HCT116 (cell line): ENCODE measurements at regions not wholly inside any gene's neighbourhood (a gene's known extent, or its start where the extent isn't known, plus 50 kb on each side); places are given as distances from the start of the nearest gene placed in this dataset.

Experiments
- ATAC-seq: fragments of 200-7000 bp; cut with Tn5 transposase; 2 replicates; pipeline ENCODE4 v1.9.1; 2020; ENCODE audit warnings: mild to moderate bottlenecking, moderate library complexity
- BruUV-seq: library from RNA; stranded (reverse); fragments of 400-500 nt; replicated peaks from 2 replicates; lab custom pipeline; 2021; lab: Mats Ljungman, UMichigan
- CTCF ChIA-PET: fragments of 300-600 bp; sonication (Branson Sonifier 250); formaldehyde crosslinking; loops from one replicate; lab custom pipeline; 2021; ENCODE audit warnings: antibody characterized with exemption; lab: Charles Lee
- POLR2A ChIA-PET: fragments of 300-600, 350-600 bp; sonication (Branson Sonifier 250); formaldehyde crosslinking; loops from one replicate; lab custom pipeline; 2021; ENCODE audit warnings: antibody characterized with exemption; lab: Charles Lee
- RAD21 ChIA-PET, 2 experiments: fragments of 300-600 bp; sonication (Branson Sonifier 250); formaldehyde crosslinking; loops; one replicate each; lab custom pipeline; 2023; ENCODE audit warnings: low total read pairs in 2 of 2; ENCODE audit not compliant: uncharacterized antibody in 2 of 2, unreplicated experiment in 2 of 2, low non-redundant PET in 1 of 2; lab: Charles Lee
- DNase-seq: peaks from one replicate; pipeline ENCODE4 v3.0.0-alpha.2; 2010; ENCODE audit warnings: low read depth, low spot score
- H2AFZ ChIP-seq: fragments of 200-600 bp; shearing (Covaris generic), sonication (generic); 2 replicates; pipeline ENCODE4 v1.6.1; 2017; ENCODE audit warnings: low read depth, mixed run types, mixed read lengths, antibody characterized with exemption, low read length; ENCODE audit not compliant: poor library complexity, severe bottlenecking
- H3K27ac ChIP-seq: 2 replicates; pipeline ENCODE4 v1.5.1; 2012; ENCODE audit warnings: low read depth, low read length
- H3K27me3 ChIP-seq: fragments of 200-600 bp; sonication (generic); 2 replicates; pipeline ENCODE4 v1.6.1; 2016; ENCODE audit warnings: mixed run types, low read length, mixed read lengths; ENCODE audit not compliant: insufficient read depth
- H3K36me3 ChIP-seq, 2 experiments: fragments of 200-500 bp in 1 of 2; fragments of 200-600 bp in 1 of 2; sonication (Bioruptor generic) in 1 of 2; sonication (generic) in 1 of 2; 2 replicates each; pipeline versions ENCODE4 v1.5.1 to v1.6.1; 2014 to 2016; ENCODE audit warnings: low read length in 2 of 2, inconsistent platforms in 1 of 2, mixed read lengths in 1 of 2, mixed run types in 1 of 2; ENCODE audit not compliant: insufficient read depth in 2 of 2, control insufficient read depth in 1 of 2
- H3K4me1 ChIP-seq, 2 experiments: fragments of 200-600 bp in 1 of 2; sonication (generic) in 1 of 2; 2 replicates each; pipeline versions ENCODE4 v1.5.1 to v1.6.1; 2012 to 2017; ENCODE audit warnings: low read length in 2 of 2, inconsistent platforms in 1 of 2, mild to moderate bottlenecking in 1 of 2, mixed read lengths in 1 of 2, mixed run types in 1 of 2, moderate library complexity in 1 of 2; ENCODE audit not compliant: insufficient read depth in 2 of 2, control insufficient read depth in 1 of 2
- H3K4me2 ChIP-seq: fragments of 200-600 bp; sonication (generic); 2 replicates; pipeline ENCODE4 v1.6.1; 2017; ENCODE audit warnings: mixed run types, low read length, mixed read lengths
- H3K4me3 ChIP-seq, 2 experiments: fragments of 200-600 bp in 1 of 2; sonication (generic) in 1 of 2; replicated peaks in 1 of 2; 2 replicates each; pipeline ENCODE4 v1.5.1; 2011 to 2016; ENCODE audit warnings: low read length in 2 of 2, control low read depth in 1 of 2, low read depth in 1 of 2, mild to moderate bottlenecking in 1 of 2, mixed read lengths in 1 of 2, mixed run types in 1 of 2
- H3K79me2 ChIP-seq: fragments of 200-600 bp; sonication (generic); 2 replicates; pipeline ENCODE4 v1.6.1; 2017; ENCODE audit warnings: mild to moderate bottlenecking, mixed run types, low read length, moderate library complexity, mixed read lengths; ENCODE audit not compliant: insufficient read depth
- H3K9ac ChIP-seq: fragments of 200-600 bp; sonication (generic); 2 replicates; pipeline ENCODE4 v1.6.1; 2016; ENCODE audit warnings: low read length, mixed read lengths
- H3K9me2 ChIP-seq: fragments of 200-600 bp; sonication (generic), shearing (Covaris generic); 2 replicates; pipeline ENCODE4 v1.6.1; 2017; ENCODE audit warnings: mixed run types, mild to moderate bottlenecking, moderate library complexity; ENCODE audit not compliant: insufficient read depth
- H3K9me3 ChIP-seq, 2 experiments: fragments of 200-500 bp in 1 of 2; fragments of 200-600 bp in 1 of 2; sonication (Bioruptor generic) in 1 of 2; sonication (generic) in 1 of 2; 2 replicates each; pipeline ENCODE4 v1.6.1; 2014 to 2017; ENCODE audit warnings: low read length in 2 of 2, mixed read lengths in 2 of 2, inconsistent platforms in 1 of 2, low read depth in 1 of 2, mild to moderate bottlenecking in 1 of 2, mixed run types in 1 of 2, moderate library complexity in 1 of 2; ENCODE audit not compliant: control insufficient read depth in 1 of 2, insufficient read depth in 1 of 2
- H4K20me1 ChIP-seq: fragments of 200-600 bp; sonication (generic), shearing (Covaris generic); 2 replicates; pipeline ENCODE4 v1.6.1; 2017; ENCODE audit warnings: mixed run types, mild to moderate bottlenecking, moderate library complexity; ENCODE audit not compliant: insufficient read depth
- ATF3 ChIP-seq: IDR thresholded peaks from 2 replicates; pipeline ENCODE4 v1.6.1; 2012
- CBX3 ChIP-seq: IDR thresholded peaks from 2 replicates; pipeline ENCODE4 v1.6.1; 2012; ENCODE audit warnings: low read depth
- EGR1 ChIP-seq: IDR thresholded peaks from 2 replicates; pipeline ENCODE4 v1.6.1; 2012; ENCODE audit warnings: low read depth
- EZH2 ChIP-seq: fragments of 200-600 bp; sonication (generic); IDR thresholded peaks from 2 replicates; pipeline ENCODE4 v1.6.1; 2017; ENCODE audit warnings: antibody characterized with exemption, mixed run types
- EZH2phosphoT487 ChIP-seq: fragments of 200-600 bp; IDR thresholded peaks from 2 replicates; pipeline ENCODE4 v1.6.1; 2018; ENCODE audit warnings: antibody characterized with exemption, borderline replicate concordance
- FOSL1 ChIP-seq: IDR thresholded peaks from 2 replicates; pipeline ENCODE4 v1.6.1; 2012; ENCODE audit warnings: low read depth
- MAX ChIP-seq: IDR thresholded peaks from 2 replicates; pipeline ENCODE4 v1.6.1; 2012
- POLR2AphosphoS5 ChIP-seq: IDR thresholded peaks from 2 replicates; pipeline ENCODE4 v1.6.1; 2011; ENCODE audit warnings: mild to moderate bottlenecking, low read depth, low read length, moderate library complexity
- RAD21 ChIP-seq: IDR thresholded peaks from 2 replicates; pipeline ENCODE4 v1.6.1; 2012; ENCODE audit warnings: low read depth, mild to moderate bottlenecking
- SIN3A ChIP-seq: IDR thresholded peaks from 2 replicates; pipeline ENCODE4 v1.6.1; 2012; ENCODE audit warnings: low read depth
- SP1 ChIP-seq: IDR thresholded peaks from 2 replicates; pipeline ENCODE4 v1.6.1; 2012; ENCODE audit warnings: low read depth
- TCF7L2 ChIP-seq: IDR thresholded peaks from 2 replicates; pipeline ENCODE4 v1.7.0; 2011; ENCODE audit warnings: borderline replicate concordance, inconsistent platforms; ENCODE audit not compliant: insufficient read depth, insufficient read length; ENCODE audit errors: extremely low read depth
- YY1 ChIP-seq: IDR thresholded peaks from 2 replicates; pipeline ENCODE4 v1.6.1; 2011; ENCODE audit warnings: low read length, low read depth, moderate library complexity, mild to moderate bottlenecking; ENCODE audit not compliant: insufficient replicate concordance; ENCODE audit errors: extremely low read depth
- ZFX ChIP-seq: fragments of 450-650 bp; IDR thresholded peaks from 2 replicates; pipeline ENCODE4 v1.6.1; 2017
- intact Hi-C: fragments of 100-400 bp; cut with micrococcal nuclease; formaldehyde crosslinking; loops from 2 replicates; pipeline ENCODE4 v1.10.0; 2022
- TF ChIP-seq, protein P1 (sequence below): IDR thresholded peaks from 2 replicates; pipeline ENCODE4 v1.6.1; 2012; ENCODE audit warnings: low read depth
- TF ChIP-seq, protein P2 (sequence below), 3 experiments: fragments of 200-600 bp in 1 of 3; sonication (generic) in 1 of 3; IDR thresholded peaks in 2 of 3; conservative IDR thresholded peaks in 1 of 3; 2 replicates each; pipeline ENCODE4 v1.5.1; 2012 to 2017; ENCODE audit warnings: low read depth in 2 of 3, low read length in 2 of 3, antibody characterized with exemption in 1 of 3, borderline replicate concordance in 1 of 3, control low read depth in 1 of 3, mild to moderate bottlenecking in 1 of 3, mixed read lengths in 1 of 3, mixed run types in 1 of 3, moderate library complexity in 1 of 3; ENCODE audit not compliant: insufficient read depth in 1 of 3

DNA sequence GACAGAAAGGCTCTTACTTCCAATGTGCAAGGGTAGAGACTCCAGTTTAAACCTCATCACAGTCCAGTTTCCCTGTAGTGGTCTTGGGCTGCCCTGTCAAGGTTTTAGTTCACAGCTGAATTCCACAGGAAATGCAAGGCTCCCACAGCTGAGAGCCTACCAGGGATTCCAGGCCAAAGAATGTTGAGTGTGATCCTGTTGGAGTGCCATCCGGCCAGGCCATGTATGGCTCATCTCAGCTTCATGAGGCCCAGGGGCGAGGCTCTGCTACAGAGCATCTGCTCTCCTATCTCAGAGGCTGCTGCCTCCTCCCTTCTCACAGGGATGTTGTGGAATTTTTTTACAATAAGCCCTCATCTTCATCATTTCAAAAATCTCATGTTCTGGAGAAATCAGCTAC lies 239.8 kb upstream of the CCL2 start:
- Histone ChIP-seq H3K27me3 (no peaks in the 10 kb centered on the region), H3K4me3 (no peak overlapping the region), H3K79me2 (no peaks in the 10 kb centered on the region), H3K9me2 (no peaks in the 10 kb centered on the region), H3K27ac (no peak overlapping the region), H3K4me1 (no peaks in the 10 kb centered on the region), H2AFZ (no peak overlapping the region), H3K9me3 (peaks cover 0 to 7% of the 10 kb centered on the region in 2 experiments; a peak in 2 of 4 replicates), H3K9ac (no peak overlapping the region), H3K4me2 (no peak overlapping the region), H4K20me1 (no peaks in the 10 kb centered on the region), H3K36me3 (no peaks in the 10 kb centered on the region)
- no peak for DNase-seq
- intact Hi-C loops, result no loop called here
- TF ChIP-seq POLR2AphosphoS5 (no peak), FOSL1 (no peak), EZH2 (no peak), TCF7L2 (no peak), ZFX (no peak), MAX (no peak), RAD21 (no peak), EZH2phosphoT487 (no peak), SIN3A (no peak), EGR1 (no peak), CBX3 (no peak), ATF3 (no peak), SP1 (no peak), YY1 (no peak)
- TF ChIP-seq, protein P1, sequence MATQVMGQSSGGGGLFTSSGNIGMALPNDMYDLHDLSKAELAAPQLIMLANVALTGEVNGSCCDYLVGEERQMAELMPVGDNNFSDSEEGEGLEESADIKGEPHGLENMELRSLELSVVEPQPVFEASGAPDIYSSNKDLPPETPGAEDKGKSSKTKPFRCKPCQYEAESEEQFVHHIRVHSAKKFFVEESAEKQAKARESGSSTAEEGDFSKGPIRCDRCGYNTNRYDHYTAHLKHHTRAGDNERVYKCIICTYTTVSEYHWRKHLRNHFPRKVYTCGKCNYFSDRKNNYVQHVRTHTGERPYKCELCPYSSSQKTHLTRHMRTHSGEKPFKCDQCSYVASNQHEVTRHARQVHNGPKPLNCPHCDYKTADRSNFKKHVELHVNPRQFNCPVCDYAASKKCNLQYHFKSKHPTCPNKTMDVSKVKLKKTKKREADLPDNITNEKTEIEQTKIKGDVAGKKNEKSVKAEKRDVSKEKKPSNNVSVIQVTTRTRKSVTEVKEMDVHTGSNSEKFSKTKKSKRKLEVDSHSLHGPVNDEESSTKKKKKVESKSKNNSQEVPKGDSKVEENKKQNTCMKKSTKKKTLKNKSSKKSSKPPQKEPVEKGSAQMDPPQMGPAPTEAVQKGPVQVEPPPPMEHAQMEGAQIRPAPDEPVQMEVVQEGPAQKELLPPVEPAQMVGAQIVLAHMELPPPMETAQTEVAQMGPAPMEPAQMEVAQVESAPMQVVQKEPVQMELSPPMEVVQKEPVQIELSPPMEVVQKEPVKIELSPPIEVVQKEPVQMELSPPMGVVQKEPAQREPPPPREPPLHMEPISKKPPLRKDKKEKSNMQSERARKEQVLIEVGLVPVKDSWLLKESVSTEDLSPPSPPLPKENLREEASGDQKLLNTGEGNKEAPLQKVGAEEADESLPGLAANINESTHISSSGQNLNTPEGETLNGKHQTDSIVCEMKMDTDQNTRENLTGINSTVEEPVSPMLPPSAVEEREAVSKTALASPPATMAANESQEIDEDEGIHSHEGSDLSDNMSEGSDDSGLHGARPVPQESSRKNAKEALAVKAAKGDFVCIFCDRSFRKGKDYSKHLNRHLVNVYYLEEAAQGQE, result no peak
- TF ChIP-seq, protein P2, sequence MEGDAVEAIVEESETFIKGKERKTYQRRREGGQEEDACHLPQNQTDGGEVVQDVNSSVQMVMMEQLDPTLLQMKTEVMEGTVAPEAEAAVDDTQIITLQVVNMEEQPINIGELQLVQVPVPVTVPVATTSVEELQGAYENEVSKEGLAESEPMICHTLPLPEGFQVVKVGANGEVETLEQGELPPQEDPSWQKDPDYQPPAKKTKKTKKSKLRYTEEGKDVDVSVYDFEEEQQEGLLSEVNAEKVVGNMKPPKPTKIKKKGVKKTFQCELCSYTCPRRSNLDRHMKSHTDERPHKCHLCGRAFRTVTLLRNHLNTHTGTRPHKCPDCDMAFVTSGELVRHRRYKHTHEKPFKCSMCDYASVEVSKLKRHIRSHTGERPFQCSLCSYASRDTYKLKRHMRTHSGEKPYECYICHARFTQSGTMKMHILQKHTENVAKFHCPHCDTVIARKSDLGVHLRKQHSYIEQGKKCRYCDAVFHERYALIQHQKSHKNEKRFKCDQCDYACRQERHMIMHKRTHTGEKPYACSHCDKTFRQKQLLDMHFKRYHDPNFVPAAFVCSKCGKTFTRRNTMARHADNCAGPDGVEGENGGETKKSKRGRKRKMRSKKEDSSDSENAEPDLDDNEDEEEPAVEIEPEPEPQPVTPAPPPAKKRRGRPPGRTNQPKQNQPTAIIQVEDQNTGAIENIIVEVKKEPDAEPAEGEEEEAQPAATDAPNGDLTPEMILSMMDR (IDR thresholded peaks at IDR 0.05 in 2 of 3, conservative IDR thresholded peaks at IDR 0.05 in 1 of 3; ENCODE audit: borderline replicate concordance in 1 of 3, insufficient read depth in 1 of 3, low read depth in 2 of 3, low read length in 2 of 3), result no peak
- CTCF ChIA-PET, result no interaction called here
- no TSS peak for BruUV-seq
- POLR2A ChIA-PET, result no interaction called here
- no peak for ATAC-seq
- RAD21 ChIA-PET, result no interaction called here
